ENCODE measurements at regions not wholly inside any gene's neighbourhood (a gene's known extent, or its start where the extent isn't known, plus 50 kb on each side); places are given as distances from the start of the nearest gene placed in this dataset.

- no peaks in the 10 kb centered on the region for H3K4me1 ChIP-seq (ENCODE audit: low read length)
- no peak overlapping the region for H3K9ac ChIP-seq (ENCODE audit: low read length)
- H2AFZ ChIP-seq (ENCODE audit: low read length), result no peak overlapping the region
- H3K9me3 ChIP-seq (replicated peaks; ENCODE audit: insufficient read depth, low read length), result no peaks in the 10 kb centered on the region
- TF ChIP-seq CTCF (IDR thresholded peaks at IDR 0.05; ENCODE audit: low read length) (no peak), EZH2phosphoT487 (IDR thresholded peaks at IDR 0.05; ENCODE audit: low read length) (no peak), EZH2 (optimal IDR thresholded peaks at IDR 0.05; ENCODE audit: low read depth, low read length) (no peak)
- DNase-seq, result no peak
- no peak overlapping the region for H3K4me3 ChIP-seq (ENCODE audit: low read length)
- no peaks in the 10 kb centered on the region for H3F3A ChIP-seq (ENCODE audit: insufficient read depth, low read length)
- H3K9me2 ChIP-seq (replicated peaks; ENCODE audit: insufficient read depth, low read length), result no peaks in the 10 kb centered on the region
- H3K79me2 ChIP-seq (ENCODE audit: low read length), result no peaks in the 10 kb centered on the region
- H4K20me1 ChIP-seq (ENCODE audit: insufficient read depth, low read length), result no peaks in the 10 kb centered on the region
- H3K27ac ChIP-seq (ENCODE audit: low read length), result no peak overlapping the region
- no peaks in the 10 kb centered on the region for H3K27me3 ChIP-seq (replicated peaks; ENCODE audit: insufficient read depth, low read length)
- H3K4me2 ChIP-seq (ENCODE audit: low read depth, low read length), result no peak overlapping the region
- no peaks in the 10 kb centered on the region for H3K36me3 ChIP-seq (replicated peaks; ENCODE audit: insufficient read depth, low read length)
Measured at GRCh38 chr4:188197566-188197965, 58.3 kb downstream of the TRIML1 start.

GRCh38 chr4:188198982-188199792 is 59.9 kb downstream of the TRIML1 start:
- Histone ChIP-seq H3K27ac (ENCODE audit: low read length) (no peak overlapping the region), H3K36me3 (replicated peaks; ENCODE audit: insufficient read depth, low read length) (no peaks in the 10 kb centered on the region), H3K9me3 (replicated peaks; ENCODE audit: insufficient read depth, low read length) (no peaks in the 10 kb centered on the region), H4K20me1 (ENCODE audit: insufficient read depth, low read length) (no peaks in the 10 kb centered on the region), H2AFZ (ENCODE audit: low read length) (no peak overlapping the region), H3K27me3 (replicated peaks; ENCODE audit: insufficient read depth, low read length) (no peaks in the 10 kb centered on the region), H3K9ac (ENCODE audit: low read length) (no peak overlapping the region), H3F3A (ENCODE audit: insufficient read depth, low read length) (no peaks in the 10 kb centered on the region), H3K9me2 (replicated peaks; ENCODE audit: insufficient read depth, low read length) (no peaks in the 10 kb centered on the region), H3K4me1 (ENCODE audit: low read length) (no peaks in the 10 kb centered on the region), H3K4me2 (ENCODE audit: low read depth, low read length) (no peak overlapping the region), H3K4me3 (ENCODE audit: low read length) (no peak overlapping the region), H3K79me2 (ENCODE audit: low read length) (no peaks in the 10 kb centered on the region)
- no peak for TF ChIP-seq CTCF (IDR thresholded peaks at IDR 0.05; ENCODE audit: low read length)
- no peak for TF ChIP-seq EZH2phosphoT487 (IDR thresholded peaks at IDR 0.05; ENCODE audit: low read length)
- no peak for TF ChIP-seq EZH2 (optimal IDR thresholded peaks at IDR 0.05; ENCODE audit: low read depth, low read length)
- no peak for DNase-seq

- no peak overlapping the region for H3K4me2 ChIP-seq (ENCODE audit: low read depth, low read length)
- H3K4me1 ChIP-seq (ENCODE audit: low read length), result no peaks in the 10 kb centered on the region
- no peak for TF ChIP-seq EZH2 (optimal IDR thresholded peaks at IDR 0.05; ENCODE audit: low read depth, low read length)
- TF ChIP-seq CTCF (IDR thresholded peaks at IDR 0.05; ENCODE audit: low read length), result no peak
- no peak for TF ChIP-seq EZH2phosphoT487 (IDR thresholded peaks at IDR 0.05; ENCODE audit: low read length)
- no peaks in the 10 kb centered on the region for H3K9me2 ChIP-seq (replicated peaks; ENCODE audit: insufficient read depth, low read length)
- H3K27me3 ChIP-seq (replicated peaks; ENCODE audit: insufficient read depth, low read length), result no peaks in the 10 kb centered on the region
- H3K4me3 ChIP-seq (ENCODE audit: low read length), result no peak overlapping the region
- H3K9me3 ChIP-seq (replicated peaks; ENCODE audit: insufficient read depth, low read length), result no peaks in the 10 kb centered on the region
- H2AFZ ChIP-seq (ENCODE audit: low read length), result no peak overlapping the region
- H4K20me1 ChIP-seq (ENCODE audit: insufficient read depth, low read length), result no peaks in the 10 kb centered on the region
- no peaks in the 10 kb centered on the region for H3K79me2 ChIP-seq (ENCODE audit: low read length)
- H3K9ac ChIP-seq (ENCODE audit: low read length), result no peak overlapping the region
- H3K27ac ChIP-seq (ENCODE audit: low read length), result no peak overlapping the region
- no peaks in the 10 kb centered on the region for H3K36me3 ChIP-seq (replicated peaks; ENCODE audit: insufficient read depth, low read length)
- no peak for DNase-seq
- H3F3A ChIP-seq (ENCODE audit: insufficient read depth, low read length), result no peaks in the 10 kb centered on the region
Measured at GRCh38 chr4:188201851-188202250, 62.6 kb downstream of the TRIML1 start.
